WTC11 (cell line): ENCODE measurements at regions not wholly inside any gene's neighbourhood (a gene's known extent, or its start where the extent isn't known, plus 50 kb on each side); places are given as distances from the start of the nearest gene placed in this dataset.

ENCODE experiments used
- ATAC-seq: fragments of 200-7000 bp; cut with Tn5 transposase; 2 replicates; pipeline ENCODE4 v1.10.0; 2021; ENCODE audit warnings: mild to moderate bottlenecking, moderate library complexity
- CTCF ChIA-PET: fragments of 300-600 bp; sonication (Branson Sonifier 250); formaldehyde crosslinking; loops from one replicate; lab custom pipeline; 2021; ENCODE audit warnings: antibody characterized with exemption; lab: Charles Lee
- POLR2A ChIA-PET: fragments of 350-600 bp; sonication (Branson Sonifier 250); formaldehyde crosslinking; loops from one replicate; lab custom pipeline; 2021; ENCODE audit warnings: antibody characterized with exemption; lab: Charles Lee
- DNase-seq: peaks from one replicate; pipeline ENCODE4 v3.0.0; 2021; ENCODE audit warnings: low spot score
- H3K27ac Mint-ChIP-seq: 2 replicates; pipeline ENCODE4 v1.8.0; 2021; ENCODE audit warnings: mixed read lengths
- H3K27me3 Mint-ChIP-seq: 2 replicates; pipeline ENCODE4 v1.8.0; 2021; ENCODE audit warnings: low read depth, mild to moderate bottlenecking, moderate library complexity, mixed read lengths
- H3K36me3 Mint-ChIP-seq: 2 replicates; pipeline ENCODE4 v1.8.0; 2021; ENCODE audit warnings: mixed read lengths
- H3K4me1 Mint-ChIP-seq: 2 replicates; pipeline ENCODE4 v1.8.0; 2022; ENCODE audit warnings: mixed read lengths
- H3K4me3 Mint-ChIP-seq: 2 replicates; pipeline ENCODE4 v1.8.0; 2021; ENCODE audit warnings: mild to moderate bottlenecking, moderate library complexity, mixed read lengths
- H3K9me3 Mint-ChIP-seq: 2 replicates; pipeline ENCODE4 v1.8.0; 2021; ENCODE audit warnings: mixed read lengths
- AFF4 ChIP-seq: sonication (generic); formaldehyde crosslinking; IDR thresholded peaks from 2 replicates; pipeline ENCODE4 v1.8.1; 2023; ENCODE audit warnings: mild to moderate bottlenecking, missing genetic modification reagents, borderline replicate concordance
- AR ChIP-seq: fragments of 250-450 bp; sonication (Bioruptor Pico); IDR thresholded peaks from 2 replicates; pipeline ENCODE4 v1.9.0; 2021; ENCODE audit warnings: mild to moderate bottlenecking
- ERG ChIP-seq: fragments of 250-450 bp; sonication (Bioruptor Pico); IDR thresholded peaks from 2 replicates; pipeline ENCODE4 v1.8.0; 2021; ENCODE audit warnings: mild to moderate bottlenecking
- FOXJ3 ChIP-seq: sonication (generic); formaldehyde crosslinking; IDR thresholded peaks from 2 replicates; pipeline ENCODE4 v1.9.0; 2021; ENCODE audit warnings: missing genetic modification reagents, mild to moderate bottlenecking, borderline replicate concordance
- KAT7 ChIP-seq: sonication (generic); formaldehyde crosslinking; IDR thresholded peaks from 2 replicates; pipeline ENCODE4 v1.8.1; 2023; ENCODE audit warnings: missing genetic modification reagents, mild to moderate bottlenecking, borderline replicate concordance
- MAX ChIP-seq: sonication (generic); formaldehyde crosslinking; IDR thresholded peaks from 2 replicates; pipeline ENCODE4 v1.8.0; 2022; ENCODE audit warnings: mild to moderate bottlenecking, missing genetic modification reagents
- STAT6 ChIP-seq: sonication (generic); formaldehyde crosslinking; conservative IDR thresholded peaks from 2 replicates; pipeline ENCODE4 v1.8.1; 2023; ENCODE audit warnings: mild to moderate bottlenecking, low read depth, missing genetic modification reagents, moderate library complexity
- USF1 ChIP-seq: sonication (generic); formaldehyde crosslinking; IDR thresholded peaks from 2 replicates; pipeline ENCODE4 v1.8.0; 2022; ENCODE audit warnings: mild to moderate bottlenecking, missing genetic modification reagents
- ZBTB43 ChIP-seq: sonication (generic); formaldehyde crosslinking; IDR thresholded peaks from 2 replicates; pipeline ENCODE4 v1.8.1; 2023; ENCODE audit warnings: mild to moderate bottlenecking, missing genetic modification reagents
- ZMAT4 ChIP-seq: fragments of 250-450 bp; sonication (Bioruptor Pico); IDR thresholded peaks from 2 replicates; pipeline ENCODE4 v1.9.0; 2021; ENCODE audit warnings: mild to moderate bottlenecking
- ZNF138 ChIP-seq: sonication (generic); formaldehyde crosslinking; conservative IDR thresholded peaks from 2 replicates; pipeline ENCODE4 v1.8.1; 2022; ENCODE audit warnings: mild to moderate bottlenecking, moderate library complexity, missing genetic modification reagents
- ZNF263 ChIP-seq: sonication (generic); formaldehyde crosslinking; IDR thresholded peaks from 2 replicates; pipeline ENCODE4 v1.8.1; 2022; ENCODE audit warnings: low read depth, mild to moderate bottlenecking, moderate library complexity, missing genetic modification reagents
- ZNF317 ChIP-seq: sonication (generic); formaldehyde crosslinking; IDR thresholded peaks from 2 replicates; pipeline ENCODE4 v1.8.1; 2023; ENCODE audit warnings: low read depth, mild to moderate bottlenecking, moderate library complexity, missing genetic modification reagents, borderline replicate concordance
- ZNF423 ChIP-seq: fragments of 250-450 bp; sonication (Bioruptor Pico); IDR thresholded peaks from 2 replicates; pipeline ENCODE4 v2.1.2; 2022; ENCODE audit warnings: mild to moderate bottlenecking, moderate library complexity

- Mint-ChIP-seq H3K27me3 (no peaks in the 10 kb centered on the region), H3K4me1 (no peaks in the 10 kb centered on the region), H3K27ac (0 out of 2 replicates have a peak overlapping the region, but pooled peaks have one; percentile 15), H3K9me3 (peaks cover 30% of the 10 kb centered on the region), H3K4me3 (no peak overlapping the region), H3K36me3 (peaks cover 21% of the 10 kb centered on the region)
- DNase-seq (no peak), ATAC-seq (no peak)
- ChIA-PET POLR2A (interaction anchor here (0.7 kb wide), 1 partner anchor 1828 kb away, joined by 8 read pairs; no protein-coding TSS in a partner anchor), CTCF (no interaction called here)
- TF ChIP-seq KAT7 (no peak), AR (CRISPR knock-in tag) (no peak), ZMAT4 (CRISPR knock-in tag) (no peak), FOXJ3 (CRISPR knock-in tag) (no peak), ZNF317 (CRISPR knock-in tag) (no peak), ZNF263 (CRISPR knock-in tag) (no peak), MAX (CRISPR knock-in tag) (no peak), ZBTB43 (CRISPR knock-in tag) (no peak), ZNF138 (CRISPR knock-in tag) (no peak), AFF4 (CRISPR knock-in tag) (no peak), ZNF423 (CRISPR knock-in tag) (no peak), USF1 (CRISPR knock-in tag) (no peak), STAT6 (no peak), ERG (CRISPR knock-in tag) (no peak)
These were observed 1396.3 kb downstream of the GATA3 start for GRCh38 chr10:9450801-9451200.
